CD4-positive, alpha-beta memory T cell (primary cell): ENCODE measurements at regions not wholly inside any gene's neighbourhood (a gene's known extent, or its start where the extent isn't known, plus 50 kb on each side); places are given as distances from the start of the nearest gene placed in this dataset.

ENCODE experiments used
- CTCF ChIA-PET: fragments of 350-600 bp; sonication (Branson Sonifier 250); formaldehyde crosslinking; loops from one replicate; lab custom pipeline; 2021; ENCODE audit warnings: inconsistent platforms; ENCODE audit not compliant: partially characterized antibody; lab: Charles Lee
- POLR2A ChIA-PET: fragments of 350-600 bp; sonication (Branson Sonifier 250); formaldehyde crosslinking; loops from one replicate; lab custom pipeline; 2021; ENCODE audit not compliant: partially characterized antibody; lab: Charles Lee
- DNase-seq, 5 donors: peaks; one replicate each; pipeline versions ENCODE4 v3.0.0 to v3.0.0-alpha.2; 2020 to 2022; ENCODE audit warnings: mixed read lengths in 1 of 5
- H3K27ac ChIP-seq: one replicate; pipeline ENCODE4 v1.7.0; 2013; ENCODE audit warnings: low read depth, low read length
- H3K27me3 ChIP-seq: 2 replicates; pipeline ENCODE4 v1.7.0; 2013; ENCODE audit warnings: mild to moderate bottlenecking, low read length, moderate library complexity; ENCODE audit not compliant: insufficient read depth
- H3K36me3 ChIP-seq: 2 replicates; pipeline ENCODE4 v1.7.0; 2013; ENCODE audit warnings: mild to moderate bottlenecking, low read length, moderate library complexity; ENCODE audit not compliant: insufficient read depth
- H3K4me1 ChIP-seq: 2 replicates; pipeline ENCODE4 v1.7.0; 2013; ENCODE audit warnings: mild to moderate bottlenecking, low read length, moderate library complexity; ENCODE audit not compliant: insufficient read depth
- H3K4me3 ChIP-seq, 2 donors: one replicate each; pipeline ENCODE4 v1.7.0; 2013; ENCODE audit warnings: low read length in 2 of 2, mild to moderate bottlenecking in 1 of 2
- H3K9me3 ChIP-seq, 2 donors: one replicate each; pipeline ENCODE4 v1.7.0; 2013; ENCODE audit warnings: low read length in 2 of 2, control low read depth in 1 of 2; ENCODE audit not compliant: control insufficient read depth in 1 of 2
- H3K27ac Mint-ChIP-seq, 7 donors: one replicate each; pipeline ENCODE4 v1.8.0; 2020 to 2021; ENCODE audit warnings: mixed read lengths in 7 of 7, mild to moderate bottlenecking in 6 of 7, inconsistent platforms in 3 of 7, moderate library complexity in 3 of 7
- H3K27me3 Mint-ChIP-seq, 2 donors: one replicate each; pipeline ENCODE4 v1.8.0; 2020 to 2021; ENCODE audit warnings: mixed read lengths in 2 of 2
- H3K36me3 Mint-ChIP-seq, 2 donors: one replicate each; pipeline ENCODE4 v1.8.0; 2020 to 2021; ENCODE audit warnings: mixed read lengths in 2 of 2, inconsistent platforms in 1 of 2, mild to moderate bottlenecking in 1 of 2
- H3K4me1 Mint-ChIP-seq, 4 donors: one replicate each; pipeline ENCODE4 v1.8.0; 2020 to 2021; ENCODE audit warnings: mixed read lengths in 4 of 4, mild to moderate bottlenecking in 1 of 4
- H3K4me3 Mint-ChIP-seq, 8 donors: one replicate each; pipeline ENCODE4 v1.8.0; 2020 to 2021; ENCODE audit warnings: mixed read lengths in 8 of 8, mild to moderate bottlenecking in 7 of 8, moderate library complexity in 6 of 8, inconsistent platforms in 3 of 8
- H3K9me3 Mint-ChIP-seq, 8 donors: one replicate each; pipeline ENCODE4 v1.8.0; 2020 to 2021; ENCODE audit warnings: mixed read lengths in 8 of 8, mild to moderate bottlenecking in 5 of 8, inconsistent platforms in 3 of 8, moderate library complexity in 1 of 8
- intact Hi-C: fragments of 100-400 bp; cut with micrococcal nuclease; formaldehyde crosslinking; loops from one replicate; pipeline ENCODE4 v1.15.1; 2023

- Mint-ChIP-seq H3K4me1 (no peaks in the 10 kb centered on the region), H3K27me3 (no peaks in the 10 kb centered on the region), H3K36me3 (no peaks in the 10 kb centered on the region), H3K9me3 (peaks cover 0 to 4% (median 0%) of the 10 kb centered on the region in 8 donors), H3K27ac (no peak overlapping the region), H3K4me3 (no peak overlapping the region)
- intact Hi-C loops, result no loop called here
- CTCF ChIA-PET, result no interaction called here
- no peak overlapping the region for H3K27ac ChIP-seq
- no peaks in the 10 kb centered on the region for H3K36me3 ChIP-seq
- H3K27me3 ChIP-seq, result no peaks in the 10 kb centered on the region
- H3K9me3 ChIP-seq, result no peaks in the 10 kb centered on the region
- POLR2A ChIA-PET, result no interaction called here
- no peaks in the 10 kb centered on the region for H3K4me1 ChIP-seq
- no peak overlapping the region for H3K4me3 ChIP-seq
- DNase-seq, result no peak
Measured at GRCh38 chr13:105928048-105928447, 607.4 kb downstream of the EFNB2 start.

- no peak overlapping the region for H3K4me3 ChIP-seq
- Mint-ChIP-seq H3K4me3 (no peak overlapping the region), H3K4me1 (no peaks in the 10 kb centered on the region), H3K9me3 (peaks cover 0 to 4% (median 0%) of the 10 kb centered on the region in 8 donors), H3K36me3 (no peaks in the 10 kb centered on the region), H3K27me3 (no peaks in the 10 kb centered on the region), H3K27ac (no peak overlapping the region)
- CTCF ChIA-PET, result no interaction called here
- no peaks in the 10 kb centered on the region for H3K4me1 ChIP-seq
- H3K27ac ChIP-seq, result no peak overlapping the region
- H3K27me3 ChIP-seq, result no peaks in the 10 kb centered on the region
- no peak for DNase-seq
- no peaks in the 10 kb centered on the region for H3K36me3 ChIP-seq
- intact Hi-C loops, result no loop called here
- H3K9me3 ChIP-seq, result no peaks in the 10 kb centered on the region
- POLR2A ChIA-PET, result no interaction called here
Measured at GRCh38 chr13:105925496-105925895, 610.0 kb downstream of the EFNB2 start.

DNA sequence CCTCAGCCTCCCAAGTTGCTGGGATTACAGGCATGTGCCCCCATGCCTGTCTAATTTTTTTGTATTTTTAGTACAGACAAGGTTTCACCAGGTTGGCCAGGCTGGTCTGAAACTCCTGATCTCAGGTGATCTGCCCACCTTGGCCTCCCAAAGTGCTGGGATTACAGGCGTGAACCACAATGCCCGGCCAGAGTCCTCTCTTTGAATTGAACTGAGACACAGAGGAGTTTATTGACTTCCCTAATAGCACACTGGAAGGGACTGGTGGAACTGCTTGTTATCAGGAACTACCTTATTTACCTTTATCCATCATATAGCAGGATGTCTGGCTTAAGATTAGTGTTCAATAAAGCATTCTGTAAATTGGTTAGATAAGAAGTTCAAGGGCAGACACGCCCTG, 613.8 kb downstream of the EFNB2 start:
- CTCF ChIA-PET, result no interaction called here
- no peaks in the 10 kb centered on the region for H3K4me1 Mint-ChIP-seq
- no peak for DNase-seq
- H3K36me3 Mint-ChIP-seq, result no peaks in the 10 kb centered on the region
- no peaks in the 10 kb centered on the region for H3K9me3 ChIP-seq
- no peaks in the 10 kb centered on the region for H3K4me1 ChIP-seq
- H3K27me3 Mint-ChIP-seq, result no peaks in the 10 kb centered on the region
- no peaks in the 10 kb centered on the region for H3K27me3 ChIP-seq
- H3K9me3 Mint-ChIP-seq, result peaks cover 0 to 4% (median 0%) of the 10 kb centered on the region in 8 donors
- H3K4me3 Mint-ChIP-seq, result no peak overlapping the region
- no peak overlapping the region for H3K27ac Mint-ChIP-seq
- H3K4me3 ChIP-seq, result no peak overlapping the region
- no peak overlapping the region for H3K27ac ChIP-seq
- POLR2A ChIA-PET, result no interaction called here
- intact Hi-C loops, result no loop called here
- H3K36me3 ChIP-seq, result no peaks in the 10 kb centered on the region

DNA sequence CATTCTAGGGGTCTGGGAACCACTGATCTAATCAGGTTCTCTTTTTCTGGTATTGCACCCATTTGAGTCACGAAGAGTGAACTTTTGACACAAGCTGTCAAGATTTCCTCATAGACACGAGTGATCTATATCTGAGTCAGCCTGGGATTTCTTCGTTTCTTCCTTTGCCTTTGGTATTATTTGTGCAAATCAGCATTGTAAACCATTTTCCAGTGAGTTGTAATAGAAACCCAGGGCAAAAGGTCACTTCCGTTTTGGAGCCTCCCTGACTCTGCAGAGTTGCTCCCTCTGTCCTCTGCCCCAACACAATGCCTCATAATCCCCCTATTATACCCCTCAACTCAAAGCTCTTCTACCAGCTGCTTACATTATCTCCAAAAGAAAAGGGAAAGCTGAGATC, 615.1 kb downstream of the EFNB2 start:
- Mint-ChIP-seq H3K27me3 (no peaks in the 10 kb centered on the region), H3K4me3 (no peak overlapping the region), H3K4me1 (no peaks in the 10 kb centered on the region), H3K27ac (no peak overlapping the region), H3K36me3 (no peaks in the 10 kb centered on the region), H3K9me3 (peaks cover 0 to 3% (median 0%) of the 10 kb centered on the region in 8 donors)
- Histone ChIP-seq H3K4me1 (no peaks in the 10 kb centered on the region), H3K9me3 (no peaks in the 10 kb centered on the region), H3K27me3 (no peaks in the 10 kb centered on the region), H3K36me3 (no peaks in the 10 kb centered on the region), H3K27ac (no peak overlapping the region), H3K4me3 (no peak overlapping the region)
- CTCF ChIA-PET, result no interaction called here
- POLR2A ChIA-PET, result no interaction called here
- DNase-seq, result no peak
- intact Hi-C loops, result no loop called here

DNA sequence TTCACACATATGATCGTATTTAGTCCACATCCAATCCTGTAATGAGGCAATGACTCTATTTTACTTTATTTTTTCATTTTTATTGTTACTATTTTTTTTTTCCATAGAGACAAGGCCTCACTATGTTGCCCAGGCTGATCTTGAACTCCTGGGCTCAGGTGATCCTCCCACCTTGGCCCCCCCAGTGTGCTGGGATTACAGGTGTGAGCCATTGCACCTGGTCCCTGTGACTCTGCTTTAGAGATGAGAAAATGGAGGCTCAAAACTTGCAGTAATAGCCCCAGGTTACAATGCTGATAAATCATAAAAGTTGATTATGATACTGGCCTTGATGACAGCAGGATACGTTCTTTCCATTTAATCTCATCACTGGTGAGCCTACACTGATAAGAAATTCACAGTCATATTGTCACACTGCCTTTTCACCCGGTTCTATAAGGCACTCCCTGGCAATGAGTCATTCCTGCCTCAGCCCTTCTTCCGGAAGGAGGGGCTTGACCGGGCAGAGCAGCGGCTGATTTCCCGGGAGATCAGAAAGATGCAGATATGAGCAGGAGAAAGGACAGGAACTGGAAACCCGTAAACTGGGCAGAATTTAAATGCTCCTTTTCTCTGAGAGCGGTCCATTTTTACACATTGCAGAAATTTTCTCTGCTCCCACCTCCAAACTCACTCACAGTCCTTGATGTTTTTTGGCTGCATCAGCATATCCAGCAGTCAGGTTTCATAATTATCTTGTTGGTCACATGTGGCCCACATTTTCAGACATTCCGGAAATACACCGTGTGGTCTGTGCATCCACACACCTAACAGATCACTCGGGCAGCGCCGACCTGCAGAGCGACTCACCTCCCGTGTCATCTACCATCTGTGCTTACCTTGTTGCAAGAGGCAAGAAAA, 616.4 kb downstream of the EFNB2 start:
- no peak overlapping the region for H3K27ac ChIP-seq
- intact Hi-C loops, result no loop called here
- Mint-ChIP-seq H3K4me1 (no peaks in the 10 kb centered on the region), H3K27me3 (no peaks in the 10 kb centered on the region), H3K27ac (no peak overlapping the region), H3K4me3 (no peak overlapping the region), H3K36me3 (no peaks in the 10 kb centered on the region), H3K9me3 (peaks cover 0 to 2% (median 0%) of the 10 kb centered on the region in 8 donors)
- CTCF ChIA-PET, result no interaction called here
- no peak for DNase-seq
- no peak overlapping the region for H3K4me3 ChIP-seq
- no peaks in the 10 kb centered on the region for H3K36me3 ChIP-seq
- H3K9me3 ChIP-seq, result no peaks in the 10 kb centered on the region
- H3K27me3 ChIP-seq, result no peaks in the 10 kb centered on the region
- POLR2A ChIA-PET, result no interaction called here
- no peaks in the 10 kb centered on the region for H3K4me1 ChIP-seq

- POLR2A ChIA-PET, result no interaction called here
- no peaks in the 10 kb centered on the region for H3K27me3 Mint-ChIP-seq
- Histone ChIP-seq H3K36me3 (no peaks in the 10 kb centered on the region), H3K27ac (no peak overlapping the region), H3K4me3 (no peak overlapping the region), H3K4me1 (no peaks in the 10 kb centered on the region), H3K27me3 (no peaks in the 10 kb centered on the region), H3K9me3 (no peaks in the 10 kb centered on the region)
- H3K9me3 Mint-ChIP-seq, result peaks cover 0 to 2% (median 0%) of the 10 kb centered on the region in 8 donors
- H3K4me1 Mint-ChIP-seq, result no peaks in the 10 kb centered on the region
- H3K36me3 Mint-ChIP-seq, result no peaks in the 10 kb centered on the region
- no peak overlapping the region for H3K4me3 Mint-ChIP-seq
- H3K27ac Mint-ChIP-seq, result no peak overlapping the region
- CTCF ChIA-PET, result no interaction called here
- intact Hi-C loops, result no loop called here
- DNase-seq, result no peak
Measured at GRCh38 chr13:105915146-105915850, 620.2 kb downstream of the EFNB2 start.

- DNase-seq, result no peak
- Mint-ChIP-seq H3K27ac (no peak overlapping the region), H3K36me3 (no peaks in the 10 kb centered on the region), H3K4me3 (no peak overlapping the region), H3K4me1 (no peaks in the 10 kb centered on the region), H3K27me3 (no peaks in the 10 kb centered on the region), H3K9me3 (peaks cover 0 to 2% (median 0%) of the 10 kb centered on the region in 8 donors)
- no peaks in the 10 kb centered on the region for H3K27me3 ChIP-seq
- intact Hi-C loops, result no loop called here
- ChIA-PET POLR2A (no interaction called here), CTCF (no interaction called here)
- H3K36me3 ChIP-seq, result no peaks in the 10 kb centered on the region
- H3K4me3 ChIP-seq, result no peak overlapping the region
- no peaks in the 10 kb centered on the region for H3K4me1 ChIP-seq
- H3K9me3 ChIP-seq, result no peaks in the 10 kb centered on the region
- no peak overlapping the region for H3K27ac ChIP-seq
Measured at GRCh38 chr13:105914291-105915036, 621.0 kb downstream of the EFNB2 start.
